ENCODE measurements at regions not wholly inside any gene's neighbourhood (a gene's known extent, or its start where the extent isn't known, plus 50 kb on each side); places are given as distances from the start of the nearest gene placed in this dataset.

DNA sequence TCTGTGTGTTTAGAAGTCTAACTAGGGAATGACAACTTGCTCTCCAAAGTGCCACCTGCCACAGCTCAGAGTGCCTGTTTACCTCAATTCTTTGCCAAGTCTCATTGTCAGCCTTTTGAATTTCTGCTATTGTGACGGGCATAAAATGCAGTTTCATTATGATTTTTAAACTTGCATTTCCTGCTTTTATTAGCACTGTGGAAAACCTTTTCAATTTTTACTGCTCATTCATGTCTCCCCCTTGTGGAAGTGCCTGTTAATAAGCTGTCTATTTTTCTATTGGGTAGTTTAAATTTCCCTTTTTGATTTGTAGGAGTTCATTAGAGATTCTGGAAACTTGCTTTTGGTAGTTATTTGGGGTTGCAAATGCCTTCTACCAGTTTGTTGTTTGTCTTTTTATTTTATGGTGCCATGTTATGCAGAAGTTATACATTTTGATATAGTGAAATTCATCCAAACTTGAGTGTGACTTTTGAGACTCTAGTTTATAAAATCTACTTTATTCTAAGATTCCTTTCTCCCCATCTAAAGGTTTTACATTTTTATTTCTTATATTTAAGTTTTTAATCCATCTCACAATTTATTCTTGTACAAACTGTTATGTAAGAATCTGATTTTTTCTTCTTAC lies 53.9 kb upstream of the FRMD4B start:
- peaks cover 0 to 10% of the 10 kb centered on the region in 2 experiments for H3K4me1 ChIP-seq (ENCODE audit: control insufficient read depth in 1 of 2, insufficient read depth in 1 of 2, low read depth in 1 of 2, low read length in 1 of 2)
- H3K27ac ChIP-seq, result no peak overlapping the region
- no peaks in the 10 kb centered on the region for H3K27me3 ChIP-seq
- no peaks in the 10 kb centered on the region for H3K36me3 ChIP-seq
- TF ChIP-seq, protein P1, sequence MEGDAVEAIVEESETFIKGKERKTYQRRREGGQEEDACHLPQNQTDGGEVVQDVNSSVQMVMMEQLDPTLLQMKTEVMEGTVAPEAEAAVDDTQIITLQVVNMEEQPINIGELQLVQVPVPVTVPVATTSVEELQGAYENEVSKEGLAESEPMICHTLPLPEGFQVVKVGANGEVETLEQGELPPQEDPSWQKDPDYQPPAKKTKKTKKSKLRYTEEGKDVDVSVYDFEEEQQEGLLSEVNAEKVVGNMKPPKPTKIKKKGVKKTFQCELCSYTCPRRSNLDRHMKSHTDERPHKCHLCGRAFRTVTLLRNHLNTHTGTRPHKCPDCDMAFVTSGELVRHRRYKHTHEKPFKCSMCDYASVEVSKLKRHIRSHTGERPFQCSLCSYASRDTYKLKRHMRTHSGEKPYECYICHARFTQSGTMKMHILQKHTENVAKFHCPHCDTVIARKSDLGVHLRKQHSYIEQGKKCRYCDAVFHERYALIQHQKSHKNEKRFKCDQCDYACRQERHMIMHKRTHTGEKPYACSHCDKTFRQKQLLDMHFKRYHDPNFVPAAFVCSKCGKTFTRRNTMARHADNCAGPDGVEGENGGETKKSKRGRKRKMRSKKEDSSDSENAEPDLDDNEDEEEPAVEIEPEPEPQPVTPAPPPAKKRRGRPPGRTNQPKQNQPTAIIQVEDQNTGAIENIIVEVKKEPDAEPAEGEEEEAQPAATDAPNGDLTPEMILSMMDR (IDR thresholded peaks at IDR 0.05), result no peak
- H3K4me3 ChIP-seq (ENCODE audit: low read depth in 1 of 2, low read length in 1 of 2), result no peak overlapping the region
- no peaks in the 10 kb centered on the region for H3K9me3 ChIP-seq

DNA sequence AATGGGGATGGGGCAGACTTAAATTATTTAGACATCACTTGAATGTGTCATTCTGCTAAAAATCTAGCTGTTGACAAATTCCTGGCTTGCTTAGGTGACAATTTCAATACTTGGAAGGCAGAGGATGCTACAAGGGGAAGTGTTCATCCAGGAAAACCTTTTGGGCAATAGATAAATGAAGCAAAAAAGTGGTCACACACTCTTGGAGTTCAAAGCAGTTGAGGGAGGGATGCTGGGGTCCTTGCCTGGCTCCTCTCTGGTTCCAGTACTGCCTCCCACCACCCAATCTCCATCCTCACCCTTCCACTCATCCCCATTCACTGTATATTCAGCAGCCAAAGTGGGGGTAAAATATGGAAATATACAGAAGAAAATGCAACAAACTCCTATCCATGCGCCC lies 52.6 kb upstream of the FRMD4B start:
- no peaks in the 10 kb centered on the region for H3K27me3 ChIP-seq
- TF ChIP-seq, protein P1 (IDR thresholded peaks at IDR 0.05), result no peak
- no peaks in the 10 kb centered on the region for H3K9me3 ChIP-seq
- no peak overlapping the region for H3K27ac ChIP-seq
- no peaks in the 10 kb centered on the region for H3K36me3 ChIP-seq
- no peak overlapping the region for H3K4me3 ChIP-seq (ENCODE audit: low read depth in 1 of 2, low read length in 1 of 2)
- H3K4me1 ChIP-seq (ENCODE audit: control insufficient read depth in 1 of 2, insufficient read depth in 1 of 2, low read depth in 1 of 2, low read length in 1 of 2), result peaks cover 3 to 18% of the 10 kb centered on the region in 2 experiments

DNA sequence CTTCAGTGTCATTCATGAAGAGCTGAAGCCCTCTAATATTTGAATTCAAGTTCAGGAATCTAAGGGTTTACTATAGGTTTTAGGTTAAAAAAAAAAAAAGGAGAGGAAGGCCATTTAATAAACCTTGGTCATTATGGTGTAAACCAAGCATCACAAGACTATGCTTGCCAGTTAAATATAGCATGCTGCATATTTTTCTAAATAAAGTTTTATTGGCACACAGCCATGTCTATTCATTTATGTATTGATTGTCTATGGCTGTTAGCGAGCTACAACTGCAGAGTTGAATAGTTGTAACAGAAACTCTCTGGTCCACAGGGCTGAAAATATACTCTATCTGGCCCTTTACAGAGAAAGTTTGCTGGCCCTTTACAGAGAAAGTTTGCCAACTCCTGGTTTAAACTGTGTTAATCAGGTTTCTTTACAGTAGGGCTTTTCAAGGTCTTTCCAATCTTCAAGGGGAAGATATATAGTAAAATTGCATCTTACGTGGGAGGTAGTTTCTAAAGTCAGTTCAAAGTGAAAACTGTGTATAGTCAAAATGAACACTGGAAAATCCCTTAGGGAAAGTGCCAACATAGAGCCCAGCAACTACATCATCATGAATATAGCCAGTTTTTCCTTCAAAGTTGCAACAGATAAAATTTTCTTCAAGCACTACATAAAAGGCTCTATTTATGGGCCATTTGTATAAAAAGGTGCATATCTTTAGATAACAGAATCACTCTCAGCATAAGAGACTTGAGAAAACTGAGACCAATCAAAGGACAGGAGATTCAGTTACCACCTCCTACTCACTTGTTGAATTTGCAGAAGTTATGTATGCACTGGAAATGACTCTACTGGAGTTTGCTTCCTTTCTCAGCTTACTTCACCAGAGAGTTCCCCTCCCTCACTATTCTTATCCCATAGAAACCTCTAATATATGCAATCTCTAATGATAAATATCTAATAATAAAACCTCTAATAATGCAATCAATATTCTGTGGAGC lies 49.7 kb upstream of the FRMD4B start:
- Histone ChIP-seq H3K27me3 (no peaks in the 10 kb centered on the region), H3K4me1 (ENCODE audit: control insufficient read depth in 1 of 2, insufficient read depth in 1 of 2, low read depth in 1 of 2, low read length in 1 of 2) (peaks cover 24 to 47% of the 10 kb centered on the region in 2 experiments), H3K9me3 (no peaks in the 10 kb centered on the region), H3K27ac (no peak overlapping the region), H3K4me3 (ENCODE audit: low read depth in 1 of 2, low read length in 1 of 2) (no peak overlapping the region), H3K36me3 (no peaks in the 10 kb centered on the region)
- TF ChIP-seq, protein P1 (IDR thresholded peaks at IDR 0.05), result no peak

Data from neutrophil (primary cell).